Activated CD4-positive, alpha-beta T cell treated with anti-CD3 and anti-CD28 coated beads, Interleukin-2, Interleukin-6, amounts not matched to agents 100 ng/mL and 50 ng/mL, durations not matched to agents 16 hours and 8 hours (primary cell): ENCODE measurements at regions not wholly inside any gene's neighbourhood (a gene's known extent, or its start where the extent isn't known, plus 50 kb on each side); places are given as distances from the start of the nearest gene placed in this dataset.
"Not testable (repeated sequence)": the region's sequence is repeated elsewhere in the genome, so short reads cannot be mapped to it uniquely, and the experiment has no call there.

Source experiments
- DNase-seq: peaks from one replicate; pipeline ENCODE4 v3.0.0-alpha.2; 2020

DNA sequence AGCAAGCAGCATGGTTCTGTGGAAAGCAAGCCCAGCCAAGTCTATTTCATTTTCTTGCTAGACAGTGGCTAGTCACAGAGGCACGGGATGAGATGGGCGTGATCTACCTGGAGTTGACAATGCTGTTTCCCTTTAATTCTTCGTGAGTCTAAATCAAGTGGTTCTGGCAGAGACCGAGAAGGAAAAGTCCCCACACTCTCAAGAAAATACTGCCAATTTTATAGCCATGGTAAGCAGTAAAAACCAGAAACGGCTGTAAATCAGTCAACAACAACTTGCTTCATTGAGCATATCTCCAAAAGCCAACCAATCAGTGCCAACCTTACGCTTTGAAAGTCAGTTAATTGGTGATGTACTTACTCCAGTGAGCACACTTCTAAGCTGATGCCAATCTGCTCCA lies 223.4 kb downstream of the SEC23IP start:
- no peak for DNase-seq

DNA sequence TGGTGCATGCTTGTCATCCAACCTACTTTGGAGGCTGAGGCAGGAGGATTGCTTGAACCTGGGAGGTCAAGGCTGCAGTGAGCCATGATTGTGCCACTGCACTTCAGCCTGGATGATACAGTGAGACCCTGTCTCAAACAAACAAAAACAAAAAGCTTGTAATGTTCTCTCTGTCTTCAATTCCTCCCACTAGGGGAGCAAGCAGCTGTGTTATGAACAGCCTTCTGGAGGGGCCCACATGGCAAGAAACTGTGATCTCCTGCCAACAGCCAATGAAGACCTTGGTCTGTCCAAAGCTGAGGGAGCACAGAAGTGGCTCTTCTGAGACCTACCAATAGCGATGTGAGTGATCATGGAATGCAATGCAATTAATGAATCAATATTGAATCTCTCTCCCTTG lies 229.2 kb downstream of the SEC23IP start:
- no peak for DNase-seq

DNA sequence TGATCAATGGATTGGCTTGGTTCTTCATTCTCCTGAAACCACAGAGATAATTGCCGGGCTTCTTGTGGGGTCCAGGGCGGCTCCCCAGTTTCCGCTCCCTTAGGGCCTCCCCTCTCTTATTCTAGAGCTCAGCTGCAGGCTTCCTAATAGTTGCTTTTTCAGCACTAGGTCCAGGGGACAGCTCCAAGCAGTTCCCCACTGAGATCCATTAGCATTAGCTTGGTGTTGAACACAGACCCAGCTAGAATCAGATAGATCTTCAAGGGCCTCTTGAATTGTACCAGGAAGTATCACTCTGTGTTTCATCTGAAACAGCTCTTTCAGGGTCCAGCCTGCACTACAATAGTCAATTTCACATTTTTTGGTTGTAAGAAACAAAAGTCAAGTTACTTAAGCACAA lies 238.7 kb downstream of the SEC23IP start:
- peak; percentile 5 for DNase-seq

DNA sequence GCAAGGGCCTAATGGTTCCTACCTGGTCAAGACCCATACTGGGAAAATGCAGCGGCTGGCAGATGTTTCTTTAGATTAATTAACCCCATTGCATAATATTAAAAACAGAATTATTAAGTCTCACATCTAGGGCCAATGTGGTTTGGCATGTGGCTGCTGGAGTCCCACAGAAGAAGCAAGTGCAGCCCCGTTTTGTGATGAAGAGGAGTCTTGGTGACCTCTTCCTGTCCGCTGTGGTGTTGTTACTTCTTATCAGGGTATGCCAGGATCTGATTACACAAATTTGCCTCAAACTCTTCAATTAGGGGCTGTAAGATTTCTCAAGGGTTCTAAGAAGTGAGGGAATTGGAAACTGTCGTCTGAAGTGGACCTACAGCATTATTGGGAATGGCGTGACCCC lies 240.3 kb downstream of the SEC23IP start:
- DNase-seq, result no peak

DNA sequence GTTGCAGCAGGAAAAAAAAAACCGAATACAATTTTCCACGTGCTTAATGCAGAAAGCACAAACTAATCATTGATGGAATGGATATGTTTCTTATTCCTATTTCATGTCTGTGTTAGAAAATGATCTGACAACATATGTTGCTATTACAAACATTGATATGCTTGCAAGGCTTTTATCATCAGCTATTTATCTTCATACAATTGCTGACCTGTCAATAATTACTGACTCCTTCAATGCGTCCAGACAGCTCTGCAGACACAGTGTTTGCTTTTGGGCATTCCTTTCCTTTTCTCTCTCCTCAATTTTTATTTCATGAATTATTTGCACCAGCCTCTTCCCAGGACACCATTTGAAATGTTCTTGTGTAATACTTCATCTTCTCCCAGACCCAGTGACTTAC lies 246.2 kb downstream of the SEC23IP start:
- no peak for DNase-seq

DNA sequence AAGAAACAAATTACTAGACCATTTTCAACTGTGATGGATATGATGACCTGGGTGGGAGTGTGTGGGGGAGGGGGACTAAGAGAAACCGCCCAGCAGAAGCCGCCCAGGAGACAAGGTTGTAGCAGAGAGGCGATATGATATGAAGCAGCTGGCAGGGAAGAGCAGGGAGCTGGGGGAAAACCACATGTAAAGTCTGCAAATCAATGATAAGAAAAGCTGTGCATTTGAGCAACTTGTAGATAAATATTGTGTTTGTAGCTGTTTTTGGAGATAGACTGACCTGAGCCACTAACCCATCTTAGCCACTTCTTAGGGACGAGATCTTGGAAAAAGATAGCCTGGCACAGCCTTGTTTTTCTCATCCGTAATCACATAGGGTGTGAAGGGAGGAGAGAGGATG lies 252.6 kb downstream of the SEC23IP start:
- no peak for DNase-seq

DNA sequence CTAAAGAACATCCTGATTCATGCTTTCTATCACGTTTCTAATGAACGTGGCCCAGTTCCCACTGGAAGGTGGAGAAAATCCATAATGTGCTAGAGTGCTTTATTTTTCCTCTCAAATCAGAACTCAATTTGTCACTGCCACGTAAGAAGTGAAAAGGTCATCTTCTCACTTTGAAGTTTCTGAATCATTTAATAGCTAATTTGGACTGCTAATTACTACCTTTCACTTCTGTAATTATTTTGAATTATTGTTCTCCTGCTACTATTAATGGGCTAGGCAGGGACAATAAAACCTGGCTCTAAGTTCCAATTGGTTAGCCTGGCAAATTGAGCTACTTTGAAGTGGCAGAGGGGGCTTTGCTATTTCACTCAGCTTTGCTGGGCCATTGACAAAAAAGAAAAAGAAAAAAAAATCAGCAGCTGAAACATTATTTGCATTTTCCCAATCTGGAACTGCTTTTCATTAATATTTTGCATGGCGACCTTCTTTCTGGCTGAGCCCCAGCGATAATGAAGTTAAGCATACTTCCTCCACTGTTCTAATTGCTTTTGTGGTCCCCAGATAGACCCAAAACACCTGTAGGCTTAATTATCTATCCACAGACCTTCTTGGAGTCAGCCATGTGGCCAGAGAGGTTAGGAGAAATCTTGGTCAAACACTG lies 264.2 kb downstream of the SEC23IP start:
- no peak for DNase-seq

DNA sequence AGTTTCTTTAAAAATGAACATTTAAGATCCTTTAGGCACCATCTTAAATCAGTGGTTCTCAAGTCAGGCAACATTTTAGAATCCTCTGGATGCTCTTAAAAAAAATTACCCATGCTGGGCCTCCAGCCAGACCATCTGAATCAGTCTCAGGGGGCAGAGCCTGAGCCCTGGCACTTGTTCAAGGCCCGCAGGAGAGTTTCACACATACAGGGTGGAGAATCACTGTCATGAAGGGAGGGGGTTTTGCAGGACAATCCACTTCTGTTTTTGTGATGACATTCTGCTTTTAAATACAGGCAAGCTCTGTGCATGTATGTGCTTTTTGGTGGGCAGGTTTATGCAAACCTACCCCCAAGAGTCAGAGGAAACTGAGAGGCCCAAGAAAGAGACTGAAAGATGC lies 268.6 kb downstream of the SEC23IP start:
- DNase-seq, result no peak

DNA sequence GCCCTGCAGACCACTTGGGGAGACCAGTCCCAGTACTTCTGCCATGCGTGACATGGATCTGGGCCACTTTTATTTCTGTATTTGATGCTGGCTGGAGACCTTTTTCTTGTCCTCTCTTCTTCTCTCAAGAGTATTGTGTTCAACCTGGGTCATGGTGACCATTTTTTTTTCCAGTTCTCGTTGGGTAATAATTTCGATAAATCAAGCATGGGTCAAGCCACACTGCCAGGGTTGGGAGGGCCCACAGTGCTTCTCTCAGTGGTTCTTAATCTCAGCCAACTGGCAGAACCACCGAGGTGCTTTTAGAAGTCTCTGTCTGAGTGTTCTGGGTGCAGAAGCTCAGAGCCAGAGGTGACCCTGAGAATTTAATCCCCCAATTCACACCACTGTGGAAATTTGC lies 269.9 kb downstream of the SEC23IP start:
- DNase-seq, result no peak

DNA sequence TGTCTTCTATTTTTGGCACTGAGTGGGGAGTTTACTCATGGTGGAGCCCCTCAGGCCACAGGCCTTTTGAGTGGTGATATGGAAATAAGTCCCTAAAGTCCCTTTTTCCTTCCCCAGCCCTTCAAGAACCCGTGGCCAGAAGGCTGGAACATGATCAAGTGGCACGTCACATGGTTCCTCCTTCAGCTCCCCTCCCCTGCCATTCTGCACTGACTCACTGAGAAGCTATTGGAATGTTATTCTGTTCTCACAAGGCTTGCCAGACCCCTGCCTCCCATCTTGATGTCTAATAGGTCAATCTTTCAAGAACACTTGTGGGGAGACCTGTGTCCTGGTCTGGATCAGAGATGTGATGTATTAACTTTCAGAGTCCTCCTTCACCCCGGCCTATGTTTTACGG lies 279.8 kb downstream of the SEC23IP start:
- no peak for DNase-seq

DNA sequence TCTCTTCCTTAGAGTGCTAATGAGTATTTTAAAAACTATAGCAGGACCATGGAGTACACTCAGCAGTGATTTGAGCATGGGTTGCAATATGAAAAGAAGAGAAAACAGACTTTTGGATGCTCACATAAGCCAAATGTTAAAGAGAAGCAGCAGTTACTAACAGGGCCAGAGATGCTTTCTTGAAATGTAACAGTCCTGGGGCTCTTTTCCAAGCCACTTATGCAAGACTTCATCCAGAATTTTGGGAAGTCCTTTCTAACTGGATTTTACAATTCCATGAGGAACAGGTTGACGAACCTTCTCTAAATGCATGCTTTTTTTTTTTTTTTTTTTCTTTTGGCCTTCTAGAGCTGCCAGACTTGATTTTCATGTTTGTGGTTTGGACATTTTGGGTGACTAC lies 282.0 kb downstream of the SEC23IP start:
- no peak for DNase-seq

DNA sequence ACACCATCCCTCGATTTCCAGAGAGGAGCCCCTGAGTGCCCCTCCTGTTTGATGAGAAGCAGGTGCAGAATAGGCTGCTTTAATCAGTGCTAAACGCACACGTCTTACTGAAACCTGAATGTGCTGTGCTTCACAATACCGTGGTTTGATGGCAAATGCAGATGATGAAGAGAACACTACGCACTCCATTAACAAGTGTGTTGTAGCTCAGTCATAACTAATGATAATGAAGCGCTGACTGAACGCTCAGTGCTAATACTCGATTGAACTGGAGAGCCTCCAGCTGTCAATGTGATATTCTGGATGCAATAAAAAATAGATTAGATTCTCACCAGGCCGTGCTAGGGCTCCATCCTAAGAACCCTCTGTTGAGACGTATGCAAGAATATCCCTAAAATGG lies 279.7 kb upstream of the PLPP4 start:
- DNase-seq, result no peak

DNA sequence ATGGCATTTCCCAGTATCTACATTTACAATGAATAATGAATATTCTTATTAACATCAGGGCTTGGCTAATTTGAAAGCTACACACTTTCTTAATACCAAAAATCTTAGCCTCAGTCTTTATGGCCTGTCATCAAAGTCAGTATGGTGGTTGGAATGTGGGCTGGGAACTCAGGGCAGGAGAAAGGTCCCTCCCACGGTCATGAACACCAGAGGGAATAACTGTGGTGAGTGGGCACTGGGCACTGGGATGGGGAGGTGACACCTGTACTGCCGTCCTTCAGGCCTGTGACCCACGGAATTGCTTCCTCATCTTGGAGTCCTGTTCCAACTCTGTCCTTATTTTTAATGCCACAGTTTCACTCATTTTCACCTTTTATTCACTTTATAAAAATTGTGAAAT lies 276.9 kb upstream of the PLPP4 start:
- DNase-seq, result no peak

DNA sequence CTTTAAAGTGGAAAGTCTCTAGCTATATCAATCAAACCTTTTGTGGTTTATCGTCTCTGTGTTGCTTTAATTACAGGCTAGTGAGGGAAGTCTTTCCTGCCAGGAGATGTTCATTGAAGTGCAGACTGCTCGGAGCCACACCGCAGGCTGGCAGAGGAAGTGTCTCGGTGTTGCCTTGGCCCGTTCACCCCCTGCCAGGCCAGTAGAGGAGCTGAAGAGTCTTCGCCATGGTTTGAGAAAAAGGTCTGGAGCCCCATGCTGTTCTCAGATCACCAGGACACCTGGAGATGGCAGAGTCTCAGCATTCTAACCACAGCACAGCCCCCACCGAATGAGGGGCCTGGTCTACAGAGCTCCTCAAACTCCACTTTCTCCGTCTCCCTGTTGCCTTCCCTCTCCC lies 275.9 kb upstream of the PLPP4 start:
- no peak for DNase-seq

DNA sequence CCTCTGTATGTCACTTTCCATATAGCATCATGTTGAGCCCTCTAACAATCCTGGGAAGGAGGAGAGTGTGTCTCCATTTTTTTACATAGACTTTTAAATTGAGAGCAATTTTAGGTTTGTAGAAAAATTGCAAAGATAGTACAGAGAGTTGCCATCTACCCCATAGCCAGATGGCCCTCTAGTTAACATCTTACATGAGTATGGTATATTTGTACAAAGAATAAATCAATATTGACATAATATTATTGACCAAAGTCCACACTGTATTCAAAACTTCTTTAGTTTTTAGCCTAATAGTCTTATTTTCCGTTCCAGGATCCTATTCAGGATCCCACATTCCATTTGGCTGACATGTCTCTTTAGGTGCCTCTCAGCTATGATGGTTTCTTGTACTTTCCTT lies 274.6 kb upstream of the PLPP4 start:
- no peak for DNase-seq

DNA sequence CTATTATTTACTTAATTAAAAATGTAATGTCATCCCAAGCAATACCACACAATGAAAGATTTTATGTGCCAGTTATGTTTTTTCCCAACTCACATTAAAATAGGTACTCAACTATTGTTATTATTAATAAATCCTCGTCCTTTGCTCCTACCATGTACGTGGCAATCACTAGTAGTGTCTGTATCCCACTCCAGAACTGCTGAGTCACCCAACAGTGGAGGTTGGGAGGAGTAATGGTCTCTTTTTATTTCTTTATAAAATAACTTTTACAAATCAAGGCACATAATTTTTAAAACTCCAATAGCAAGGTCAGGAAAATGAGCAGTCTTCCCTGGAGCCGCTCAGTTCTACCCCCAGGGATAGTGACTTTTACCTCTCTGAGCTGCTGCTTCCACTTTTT lies 273.5 kb upstream of the PLPP4 start:
- no peak for DNase-seq

DNA sequence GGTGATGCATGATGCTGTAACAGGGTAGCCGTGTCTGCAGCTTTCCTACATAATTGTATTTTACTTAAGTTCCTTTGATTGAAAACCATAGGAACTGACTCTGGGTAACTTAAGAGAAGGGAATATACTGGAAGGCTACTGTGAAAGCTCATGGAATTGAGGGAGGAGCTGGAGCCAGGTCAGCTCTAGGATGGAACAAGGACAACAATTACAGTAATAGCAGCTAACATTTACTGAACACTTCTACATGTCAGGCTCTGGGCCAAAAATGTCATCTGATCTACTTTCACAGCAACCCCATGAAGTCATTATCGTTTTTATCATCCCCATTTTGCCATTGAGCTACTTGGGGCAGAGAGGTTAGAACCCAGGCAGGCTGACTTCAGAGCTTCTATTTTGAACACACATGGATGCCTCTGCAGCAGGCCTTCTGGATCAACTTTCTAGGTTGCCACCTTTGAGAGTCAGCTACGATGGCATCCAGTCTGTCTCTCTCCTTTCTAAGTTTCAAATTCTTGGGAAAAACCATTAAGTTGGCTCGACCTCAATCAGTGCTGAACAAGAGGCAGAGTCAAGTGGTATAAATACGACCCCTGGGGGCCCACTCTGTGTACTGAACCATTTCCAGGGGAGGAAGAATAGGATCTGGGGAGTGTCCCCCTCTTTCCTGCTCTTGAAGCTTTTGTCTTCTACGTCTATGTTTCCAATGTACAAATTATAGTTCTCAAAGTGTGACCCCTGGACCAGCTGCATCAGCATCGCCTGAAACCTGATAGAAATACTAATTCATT lies 272.3 kb upstream of the PLPP4 start:
- no peak for DNase-seq

DNA sequence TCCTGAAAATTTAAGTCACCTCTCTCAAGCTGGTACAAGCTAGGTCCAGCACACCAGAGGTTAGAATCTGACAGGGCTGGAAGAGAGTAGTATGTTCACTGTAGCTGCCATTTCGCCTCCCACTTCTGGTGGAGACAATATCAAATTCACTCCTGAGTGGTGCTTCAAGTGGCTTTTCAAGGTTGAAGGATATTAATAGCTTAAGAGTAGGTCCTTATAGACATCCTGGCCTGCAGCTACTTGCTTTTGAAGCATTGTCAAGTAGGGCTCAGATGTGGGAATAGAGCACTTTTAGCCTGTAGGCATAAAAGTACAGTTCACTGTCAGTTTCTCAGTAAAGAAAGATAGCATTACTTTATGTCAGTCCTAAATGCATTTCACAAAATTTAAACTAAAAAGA lies 270.5 kb upstream of the PLPP4 start:
- no peak for DNase-seq

DNA sequence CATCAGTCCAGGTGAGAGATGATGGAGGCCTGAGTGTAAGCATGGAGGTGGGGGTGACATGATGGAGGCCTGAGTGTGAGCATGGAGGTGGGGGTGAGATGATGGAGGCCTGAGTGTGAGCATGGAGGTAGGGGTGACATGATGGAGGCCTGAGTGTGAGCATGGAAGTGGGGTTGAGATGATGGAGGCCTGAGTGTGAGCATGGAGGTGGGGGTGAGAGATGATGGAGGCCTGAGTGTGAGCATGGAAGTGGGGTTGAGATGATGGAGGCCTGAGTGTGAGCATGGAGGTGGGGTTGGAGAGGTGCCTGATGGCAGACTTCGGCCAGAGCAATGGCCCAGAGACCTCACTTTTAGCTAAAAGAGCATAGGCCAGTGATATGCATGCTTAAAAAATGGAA lies 269.9 kb upstream of the PLPP4 start:
- DNase-seq, result not testable (repeated sequence)

DNA sequence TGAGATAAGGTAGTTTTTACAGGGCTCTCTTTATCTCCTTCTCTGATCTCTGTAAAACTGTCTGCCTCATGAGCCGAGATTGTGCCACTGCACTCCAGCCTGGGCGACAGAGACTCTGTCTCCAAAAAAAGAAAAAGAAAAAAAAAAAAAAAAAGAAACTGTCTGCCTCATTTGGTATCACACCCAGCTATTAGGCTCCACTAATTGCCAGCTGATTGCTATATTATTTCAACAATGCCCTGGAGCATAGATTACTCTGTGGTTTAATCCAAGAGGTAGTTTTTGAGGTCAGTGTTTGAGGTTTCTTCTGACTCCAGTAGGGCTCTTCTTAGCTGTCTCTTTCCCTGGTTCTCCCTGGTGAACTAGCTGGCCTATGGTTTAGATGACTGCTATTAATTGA lies 268.1 kb upstream of the PLPP4 start:
- no peak for DNase-seq

DNA sequence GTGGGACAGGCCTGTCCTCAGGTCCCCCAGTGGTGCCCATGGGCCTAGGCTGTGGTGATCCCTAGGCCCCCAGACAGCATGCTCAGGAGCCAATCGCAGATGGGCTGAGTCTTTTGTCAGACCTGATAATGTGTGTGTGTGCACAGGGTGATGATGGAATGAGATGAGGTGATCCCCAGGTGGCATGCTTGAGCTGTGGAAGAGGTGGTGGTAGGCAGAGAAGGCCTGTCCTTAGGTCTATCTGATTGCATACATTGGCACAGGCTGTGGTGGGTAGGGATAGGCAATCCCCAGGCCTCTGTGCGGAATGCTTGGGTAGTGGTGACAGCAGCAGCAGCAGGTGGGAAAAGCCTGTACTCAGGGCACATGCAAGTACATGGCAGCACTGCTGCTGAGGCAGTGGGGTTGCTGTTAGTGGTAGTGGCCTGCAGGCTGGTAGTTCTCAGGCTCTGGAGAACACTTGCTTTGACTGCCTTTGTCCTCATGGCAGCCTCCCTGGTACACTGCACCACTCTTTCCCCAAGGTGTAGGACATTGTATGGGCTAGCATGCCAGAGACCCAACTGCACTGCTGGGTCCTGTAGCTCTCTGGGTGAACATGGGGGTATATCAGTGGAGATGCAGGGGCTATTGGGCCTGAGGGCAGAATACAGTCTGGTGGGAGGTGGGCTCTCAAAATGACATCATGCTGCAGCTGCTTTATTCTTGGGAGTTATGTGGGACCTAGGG lies 260.9 kb upstream of the PLPP4 start:
- no peak for DNase-seq

DNA sequence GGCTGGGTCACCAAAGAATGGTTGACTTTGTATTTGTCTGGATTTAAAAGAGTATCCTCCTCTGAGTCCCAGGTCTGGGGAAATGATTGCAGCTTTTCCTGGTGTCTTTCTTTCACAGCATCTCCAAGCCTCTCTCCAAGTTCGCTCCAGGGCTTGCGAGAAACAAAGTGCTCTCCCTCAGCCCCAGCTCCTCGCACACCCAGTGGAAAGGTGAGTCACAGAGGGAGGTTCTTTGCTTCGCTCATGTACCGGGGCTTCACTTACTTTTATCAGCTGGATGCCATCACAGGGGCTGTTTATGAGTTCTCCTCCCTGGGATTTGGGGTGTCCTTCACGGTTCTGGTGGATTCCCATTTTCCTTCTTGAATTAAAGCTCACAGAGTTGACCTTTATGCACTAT lies 252.2 kb upstream of the PLPP4 start:
- DNase-seq, result no peak

DNA sequence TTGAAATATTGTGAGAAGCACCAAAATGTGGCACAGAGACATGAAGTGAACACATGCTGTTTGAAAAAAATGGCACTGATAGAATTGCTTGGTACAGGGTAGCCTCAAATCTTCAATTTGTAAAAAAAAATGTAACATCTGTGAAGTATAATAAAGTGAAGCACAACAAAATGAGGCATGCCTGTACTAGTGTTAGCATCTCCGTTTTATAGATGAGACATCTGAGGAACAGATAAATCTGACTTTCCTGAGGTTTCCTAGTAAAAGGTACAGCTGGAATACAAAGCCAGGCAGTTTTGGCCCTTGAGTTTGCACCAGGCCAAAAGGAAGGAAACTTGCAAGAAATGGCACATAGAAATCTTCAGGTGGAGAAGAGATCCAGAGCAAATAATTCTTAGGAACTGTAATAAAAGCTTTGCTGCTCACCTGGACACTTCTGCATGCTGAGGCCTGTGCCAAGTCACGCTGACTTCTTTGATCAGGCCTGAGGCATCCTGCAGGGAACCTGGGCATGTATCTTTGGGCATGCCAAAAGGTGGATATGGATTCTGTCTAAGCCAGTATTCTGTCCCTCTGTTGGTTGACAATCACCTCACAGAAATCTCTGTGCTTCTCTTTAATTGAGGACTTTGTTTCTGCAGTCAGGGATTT lies 251.5 kb upstream of the PLPP4 start:
- no peak for DNase-seq

DNA sequence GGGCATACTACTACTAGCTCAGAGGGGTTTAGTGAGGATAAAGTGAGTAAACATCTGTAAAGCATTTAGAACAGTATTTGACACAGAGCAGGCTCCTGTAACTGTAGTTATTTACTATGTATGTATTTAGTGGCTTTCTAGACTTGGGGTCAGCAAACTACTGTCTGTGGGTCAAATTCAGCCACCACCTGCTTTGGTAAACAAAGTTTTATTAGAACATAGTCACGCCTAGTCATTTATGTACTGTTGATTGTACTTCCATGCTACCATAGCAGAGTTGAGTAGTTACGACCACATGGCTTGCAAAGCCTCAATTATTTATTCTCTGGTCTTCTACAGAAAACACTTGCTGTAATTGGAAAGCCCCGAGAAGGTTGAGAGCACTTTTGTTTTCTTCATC lies 248.5 kb upstream of the PLPP4 start:
- no peak for DNase-seq
